ENCODE measurements at regions not wholly inside any gene's neighbourhood (a gene's known extent, or its start where the extent isn't known, plus 50 kb on each side); places are given as distances from the start of the nearest gene placed in this dataset.

GRCh38 chr3:24551626-24552025, 57.0 kb upstream of the THRB start:
- POLR2A ChIA-PET (ENCODE audit: unreplicated experiment) = no interaction called here
- Histone ChIP-seq H3K18ac (ENCODE audit: low read depth, low read length) (no peak overlapping the region), H3K4me3 (ENCODE audit: insufficient read depth, low read depth, low read length) (no peak overlapping the region), H3K9ac (ENCODE audit: low read depth, low read length) (no peak overlapping the region), H2BK15ac (ENCODE audit: low read depth, low read length) (no peak overlapping the region), H3K27ac (ENCODE audit: insufficient read depth, low read length) (no peak overlapping the region), H3K9me3 (ENCODE audit: control insufficient read depth, insufficient read depth, low read length) (no peaks in the 10 kb centered on the region), H2BK20ac (ENCODE audit: low read depth, low read length) (no peak overlapping the region), H2BK5ac (ENCODE audit: low read depth, low read length, poor library complexity, severe bottlenecking) (no peak overlapping the region), H2AK5ac (ENCODE audit: low read depth, low read length) (no peak overlapping the region), H3K36me3 (ENCODE audit: control insufficient read depth, insufficient read depth, low read length) (no peaks in the 10 kb centered on the region), H3K79me1 (ENCODE audit: low read depth in 1 of 2, low read length in 2 of 2) (no peaks in the 10 kb centered on the region), H2AK9ac (replicated peaks; ENCODE audit: low read depth, low read length, poor library complexity) (no peak overlapping the region), H3K4ac (ENCODE audit: low read depth, low read length) (no peak overlapping the region), H3K4me2 (ENCODE audit: low read depth, low read length) (no peak overlapping the region), H3K23ac (ENCODE audit: low read depth, low read length) (no peak overlapping the region), H3K9me1 (ENCODE audit: insufficient read depth, low read length) (no peaks in the 10 kb centered on the region), H3K56ac (ENCODE audit: extremely low read depth, insufficient read depth, low read length) (no peak overlapping the region), H2BK120ac (ENCODE audit: low read depth, low read length) (no peak overlapping the region), H4K8ac (ENCODE audit: low read depth in 2 of 2, low read length in 2 of 2) (no peak overlapping the region), H4K5ac (ENCODE audit: low read depth, low read length) (no peak overlapping the region), H4K91ac (ENCODE audit: insufficient read depth, low read depth, low read length) (no peak overlapping the region), H4K20me1 (ENCODE audit: insufficient read depth, low read length) (no peaks in the 10 kb centered on the region), H2AFZ (replicated peaks; ENCODE audit: low read length, poor library complexity) (no peak overlapping the region), H3K14ac (replicated peaks; ENCODE audit: low read depth, low read length) (no peak overlapping the region), H3K27me3 (ENCODE audit: control insufficient read depth, insufficient read depth, low read length) (no peaks in the 10 kb centered on the region), H3K4me1 (ENCODE audit: control insufficient read depth, insufficient read depth, low read length) (no peaks in the 10 kb centered on the region)
- BruUV-seq (replicated peaks) = no TSS peak
- no peak for ATAC-seq (ENCODE audit: low read depth)
- dilution Hi-C loops (cut with HindIII; ENCODE audit: low sequenced_read_pairs, unreplicated experiment) = no loop called here
- DNase-seq = no peak
- in situ Hi-C loops (cut with MboI; ENCODE audit: low sequenced_read_pairs) = no loop called here
- WGBS, 2 experiments (ENCODE audit: extremely low coverage in 2 of 2, insufficient read length in 1 of 2) = no CpG with 5 or more reads among the region's 2 CpGs
- TF ChIP-seq, protein P1, sequence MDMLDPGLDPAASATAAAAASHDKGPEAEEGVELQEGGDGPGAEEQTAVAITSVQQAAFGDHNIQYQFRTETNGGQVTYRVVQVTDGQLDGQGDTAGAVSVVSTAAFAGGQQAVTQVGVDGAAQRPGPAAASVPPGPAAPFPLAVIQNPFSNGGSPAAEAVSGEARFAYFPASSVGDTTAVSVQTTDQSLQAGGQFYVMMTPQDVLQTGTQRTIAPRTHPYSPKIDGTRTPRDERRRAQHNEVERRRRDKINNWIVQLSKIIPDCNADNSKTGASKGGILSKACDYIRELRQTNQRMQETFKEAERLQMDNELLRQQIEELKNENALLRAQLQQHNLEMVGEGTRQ (IDR thresholded peaks at IDR 0.05; ENCODE audit: low read depth, low read length) = no peak
- TF ChIP-seq RCOR1 (IDR thresholded peaks at IDR 0.05; ENCODE audit: insufficient replicate concordance, low read length) = no peak
- no peak for TF ChIP-seq MXI1 (IDR thresholded peaks at IDR 0.05; ENCODE audit: borderline replicate concordance, low read depth, low read length)
- no peak for TF ChIP-seq MAFK (IDR thresholded peaks at IDR 0.05; ENCODE audit: low read depth, low read length)
- TF ChIP-seq NFE2L2 (IDR thresholded peaks at IDR 0.05; ENCODE audit: low read depth, low read length) = no peak
- TF ChIP-seq, protein P2, sequence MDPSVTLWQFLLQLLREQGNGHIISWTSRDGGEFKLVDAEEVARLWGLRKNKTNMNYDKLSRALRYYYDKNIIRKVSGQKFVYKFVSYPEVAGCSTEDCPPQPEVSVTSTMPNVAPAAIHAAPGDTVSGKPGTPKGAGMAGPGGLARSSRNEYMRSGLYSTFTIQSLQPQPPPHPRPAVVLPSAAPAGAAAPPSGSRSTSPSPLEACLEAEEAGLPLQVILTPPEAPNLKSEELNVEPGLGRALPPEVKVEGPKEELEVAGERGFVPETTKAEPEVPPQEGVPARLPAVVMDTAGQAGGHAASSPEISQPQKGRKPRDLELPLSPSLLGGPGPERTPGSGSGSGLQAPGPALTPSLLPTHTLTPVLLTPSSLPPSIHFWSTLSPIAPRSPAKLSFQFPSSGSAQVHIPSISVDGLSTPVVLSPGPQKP (IDR thresholded peaks at IDR 0.05; ENCODE audit: borderline replicate concordance, low read depth, low read length) = no peak
- no peak for TF ChIP-seq RAD21 (IDR thresholded peaks at IDR 0.05; ENCODE audit: low read length)
- no peak for TF ChIP-seq POLR2A (IDR thresholded peaks at IDR 0.05; ENCODE audit: low read depth, low read length)
- TF ChIP-seq CTCF (conservative IDR thresholded peaks at IDR 0.05; ENCODE audit: low read depth, low read length) = no peak
- CTCF ChIA-PET = no interaction called here
- intact Hi-C loops (cut with micrococcal nuclease) = no loop called here
